ENCODE measurements at regions not wholly inside any gene's neighbourhood (a gene's known extent, or its start where the extent isn't known, plus 50 kb on each side); places are given as distances from the start of the nearest gene placed in this dataset.

DNA sequence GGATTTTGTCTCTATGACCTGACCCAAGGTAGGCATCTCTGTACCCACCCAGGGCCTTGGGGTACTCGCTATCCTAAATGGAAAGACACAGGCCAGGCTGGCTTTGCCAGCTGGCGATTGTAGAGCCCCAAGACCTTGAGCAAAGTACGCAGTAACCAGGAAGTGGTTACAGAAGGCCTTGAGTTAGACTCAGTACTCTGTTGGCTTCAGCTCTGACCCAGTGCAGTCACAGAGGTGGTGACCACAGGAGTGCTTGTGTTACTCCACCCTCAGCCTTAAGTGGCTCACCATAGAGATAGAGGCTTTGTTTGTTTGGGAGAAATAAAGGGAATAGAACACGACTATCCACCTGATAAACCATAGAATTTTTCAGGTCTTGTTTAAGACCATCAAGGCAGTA lies 880.5 kb upstream of the POU3F4 start:
- no peak for TF ChIP-seq CTCF (IDR thresholded peaks at IDR 0.05)
- no peak for TF ChIP-seq ZFX (IDR thresholded peaks at IDR 0.05; ENCODE audit: borderline replicate concordance)
